ENCODE measurements at regions not wholly inside any gene's neighbourhood (a gene's known extent, or its start where the extent isn't known, plus 50 kb on each side); places are given as distances from the start of the nearest gene placed in this dataset.

- TF ChIP-seq CTCF (IDR thresholded peaks at IDR 0.05) = no peak
- no peak for TF ChIP-seq POLR2A (IDR thresholded peaks at IDR 0.05)
- no peak for TF ChIP-seq POLR2AphosphoS5 (IDR thresholded peaks at IDR 0.05)
- TF ChIP-seq EP300 (IDR thresholded peaks at IDR 0.05) = no peak
- ATAC-seq (ENCODE audit: low FRiP score in 2 of 2) (no peak), DNase-seq (no peak)
- Histone ChIP-seq H3K4me3 (no peak overlapping the region), H3K4me1 (no peaks in the 10 kb centered on the region), H3K36me3 (no peaks in the 10 kb centered on the region), H3K27ac (no peak overlapping the region), H3K27me3 (no peaks in the 10 kb centered on the region), H3K9me3 (no peaks in the 10 kb centered on the region)
- WGBS, 2 donors = 66 to 75% methylated on average over 4 of the region's 4 CpGs
Observed at GRCh38 chr11:116240710-116241109, 532.1 kb downstream of the BUD13 start.

GRCh38 chr11:116239247-116239646, 533.5 kb downstream of the BUD13 start:
- ATAC-seq (ENCODE audit: low FRiP score in 2 of 2) (no peak), DNase-seq (no peak)
- Histone ChIP-seq H3K27me3 (no peaks in the 10 kb centered on the region), H3K4me1 (no peaks in the 10 kb centered on the region), H3K4me3 (no peak overlapping the region), H3K36me3 (no peaks in the 10 kb centered on the region), H3K9me3 (no peaks in the 10 kb centered on the region), H3K27ac (no peak overlapping the region)
- TF ChIP-seq POLR2AphosphoS5 (IDR thresholded peaks at IDR 0.05) (no peak), CTCF (IDR thresholded peaks at IDR 0.05) (no peak), POLR2A (IDR thresholded peaks at IDR 0.05) (no peak), EP300 (IDR thresholded peaks at IDR 0.05) (no peak)
- WGBS, 2 donors = 70 to 75% methylated on average over 4 of the region's 4 CpGs

- H3K9me3 ChIP-seq = no peaks in the 10 kb centered on the region
- peaks cover 0 to 13% (median 0%) of the 10 kb centered on the region in 4 donors for H3K4me1 ChIP-seq
- TF ChIP-seq CTCF (IDR thresholded peaks at IDR 0.05) (no peak), EP300 (IDR thresholded peaks at IDR 0.05) (no peak), POLR2A (IDR thresholded peaks at IDR 0.05) (no peak), POLR2AphosphoS5 (IDR thresholded peaks at IDR 0.05) (no peak)
- DNase-seq = no peak
- 68 to 81% methylated on average over 4 to 6 of the region's 6 CpGs for WGBS, 2 donors
- no peak overlapping the region for H3K4me3 ChIP-seq
- no peak overlapping the region for H3K27ac ChIP-seq
- ATAC-seq (ENCODE audit: low FRiP score in 2 of 2) = no peak
- H3K36me3 ChIP-seq = no peaks in the 10 kb centered on the region
- no peaks in the 10 kb centered on the region for H3K27me3 ChIP-seq
Observed at GRCh38 chr11:116234989-116235568, 537.7 kb downstream of the BUD13 start.

- WGBS, 2 donors = 59 to 65% methylated on average over 5 of the region's 5 CpGs
- H3K4me1 ChIP-seq = peaks cover 0 to 13% (median 6%) of the 10 kb centered on the region in 4 donors
- ATAC-seq (ENCODE audit: low FRiP score in 2 of 2) (peak in 1 of 2 donors; percentile 64), DNase-seq (no peak)
- H3K4me3 ChIP-seq = no peak overlapping the region
- H3K27me3 ChIP-seq = no peaks in the 10 kb centered on the region
- no peaks in the 10 kb centered on the region for H3K36me3 ChIP-seq
- TF ChIP-seq POLR2AphosphoS5 (IDR thresholded peaks at IDR 0.05) (no peak), EP300 (IDR thresholded peaks at IDR 0.05) (no peak), POLR2A (IDR thresholded peaks at IDR 0.05) (no peak), CTCF (IDR thresholded peaks at IDR 0.05) (no peak)
- no peaks in the 10 kb centered on the region for H3K9me3 ChIP-seq
- H3K27ac ChIP-seq = no peak overlapping the region
Observed at GRCh38 chr11:116233561-116233960, 539.2 kb downstream of the BUD13 start.

- Histone ChIP-seq H3K9me3 (no peaks in the 10 kb centered on the region), H3K36me3 (no peaks in the 10 kb centered on the region), H3K27me3 (no peaks in the 10 kb centered on the region), H3K4me3 (no peak overlapping the region), H3K27ac (no peak overlapping the region), H3K4me1 (peaks cover 0 to 13% (median 6%) of the 10 kb centered on the region in 4 donors)
- TF ChIP-seq EP300 (IDR thresholded peaks at IDR 0.05) = no peak
- no peak for TF ChIP-seq CTCF (IDR thresholded peaks at IDR 0.05)
- no peak for TF ChIP-seq POLR2A (IDR thresholded peaks at IDR 0.05)
- no peak for TF ChIP-seq POLR2AphosphoS5 (IDR thresholded peaks at IDR 0.05)
- ATAC-seq (ENCODE audit: low FRiP score in 2 of 2) (peak in 1 of 2 donors; percentile 31), DNase-seq (no peak)
- WGBS, 2 donors = 56 to 65% methylated on average over 8 of the region's 8 CpGs
Observed at GRCh38 chr11:116232364-116232828, 540.4 kb downstream of the BUD13 start.
